CD4-positive, CD25-positive, alpha-beta regulatory T cell (primary cell): ENCODE measurements at regions not wholly inside any gene's neighbourhood (a gene's known extent, or its start where the extent isn't known, plus 50 kb on each side); places are given as distances from the start of the nearest gene placed in this dataset.
"Not testable (repeated sequence)": the region's sequence is repeated elsewhere in the genome, so short reads cannot be mapped to it uniquely, and the experiment has no call there.

ENCODE experiments used
- ATAC-seq, 2 donors: fragments of 150-1000 bp; cut with Tn5 transposase; one replicate each; pipeline ENCODE4 v1.10.0; 2021; ENCODE audit warnings: low read depth in 2 of 2, moderate number of reproducible peaks in 2 of 2, moderate library complexity in 1 of 2
- DNase-seq, 3 donors: peaks; one replicate each; pipeline versions ENCODE4 v3.0.0 to v3.0.0-alpha.2; 2012 to 2022; ENCODE audit warnings: mixed read lengths in 1 of 3
- H3K27ac ChIP-seq: one replicate; pipeline ENCODE4 v1.7.0; 2013; ENCODE audit warnings: mild to moderate bottlenecking, low read length; ENCODE audit not compliant: insufficient read depth, poor library complexity, severe bottlenecking
- H3K27me3 ChIP-seq: one replicate; pipeline ENCODE4 v1.7.0; 2013; ENCODE audit warnings: low read length; ENCODE audit not compliant: control insufficient read depth, insufficient read depth
- H3K36me3 ChIP-seq: one replicate; pipeline ENCODE4 v1.7.0; 2013; ENCODE audit warnings: mild to moderate bottlenecking, low read length, moderate library complexity; ENCODE audit not compliant: control insufficient read depth, insufficient read depth
- H3K4me1 ChIP-seq: 2 replicates; pipeline ENCODE4 v1.7.0; 2013; ENCODE audit warnings: mild to moderate bottlenecking, low read length; ENCODE audit not compliant: insufficient read depth, control insufficient read depth, poor library complexity, severe bottlenecking
- H3K4me3 ChIP-seq: one replicate; pipeline ENCODE4 v1.7.0; 2013; ENCODE audit warnings: low read depth, mild to moderate bottlenecking, low read length, moderate library complexity
- H3K9me3 ChIP-seq, 2 experiments: 1 replicate in 1 of 2; 2 replicates in 1 of 2; pipeline ENCODE4 v1.7.0; 2013; ENCODE audit warnings: low read length in 2 of 2, mild to moderate bottlenecking in 1 of 2, moderate library complexity in 1 of 2; ENCODE audit not compliant: control insufficient read depth in 2 of 2
- H3K27ac Mint-ChIP-seq, 3 donors: one replicate each; pipeline ENCODE4 v1.8.0; 2020 to 2022; ENCODE audit warnings: mild to moderate bottlenecking in 3 of 3, mixed read lengths in 3 of 3, moderate library complexity in 2 of 3
- H3K27me3 Mint-ChIP-seq: one replicate; pipeline ENCODE4 v1.8.0; 2022; ENCODE audit warnings: mild to moderate bottlenecking, mixed read lengths
- H3K36me3 Mint-ChIP-seq: one replicate; pipeline ENCODE4 v1.8.0; 2020; ENCODE audit warnings: mixed read lengths
- H3K4me1 Mint-ChIP-seq, 4 donors: one replicate each; pipeline ENCODE4 v1.8.0; 2020 to 2022; ENCODE audit warnings: mixed read lengths in 4 of 4, mild to moderate bottlenecking in 1 of 4
- H3K4me3 Mint-ChIP-seq, 4 donors: one replicate each; pipeline ENCODE4 v1.8.0; 2020 to 2022; ENCODE audit warnings: mild to moderate bottlenecking in 4 of 4, mixed read lengths in 4 of 4, moderate library complexity in 3 of 4
- H3K9me3 Mint-ChIP-seq, 7 donors: one replicate each; pipeline ENCODE4 v1.8.0; 2020 to 2022; ENCODE audit warnings: mixed read lengths in 7 of 7, mild to moderate bottlenecking in 3 of 7, moderate library complexity in 2 of 7

DNA sequence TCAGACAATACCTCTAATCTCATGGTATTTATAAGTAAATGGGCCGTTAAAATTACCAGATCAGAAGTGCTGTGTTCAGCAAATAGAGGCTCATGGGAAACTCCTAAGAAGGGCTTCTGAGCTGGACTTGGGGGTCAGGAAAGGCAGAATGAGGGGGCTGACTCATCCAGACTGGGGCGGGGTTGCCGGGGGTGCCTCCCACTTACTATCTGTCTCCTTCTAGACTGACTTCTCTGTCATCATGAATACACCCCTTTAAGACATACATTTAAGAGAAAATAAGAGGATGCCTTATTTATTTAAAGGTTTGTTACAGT is 96.0 kb upstream of the ERRFI1 start:
- H3K4me1 Mint-ChIP-seq: peaks cover 4 to 20% (median 6%) of the 10 kb centered on the region in 4 donors

DNA sequence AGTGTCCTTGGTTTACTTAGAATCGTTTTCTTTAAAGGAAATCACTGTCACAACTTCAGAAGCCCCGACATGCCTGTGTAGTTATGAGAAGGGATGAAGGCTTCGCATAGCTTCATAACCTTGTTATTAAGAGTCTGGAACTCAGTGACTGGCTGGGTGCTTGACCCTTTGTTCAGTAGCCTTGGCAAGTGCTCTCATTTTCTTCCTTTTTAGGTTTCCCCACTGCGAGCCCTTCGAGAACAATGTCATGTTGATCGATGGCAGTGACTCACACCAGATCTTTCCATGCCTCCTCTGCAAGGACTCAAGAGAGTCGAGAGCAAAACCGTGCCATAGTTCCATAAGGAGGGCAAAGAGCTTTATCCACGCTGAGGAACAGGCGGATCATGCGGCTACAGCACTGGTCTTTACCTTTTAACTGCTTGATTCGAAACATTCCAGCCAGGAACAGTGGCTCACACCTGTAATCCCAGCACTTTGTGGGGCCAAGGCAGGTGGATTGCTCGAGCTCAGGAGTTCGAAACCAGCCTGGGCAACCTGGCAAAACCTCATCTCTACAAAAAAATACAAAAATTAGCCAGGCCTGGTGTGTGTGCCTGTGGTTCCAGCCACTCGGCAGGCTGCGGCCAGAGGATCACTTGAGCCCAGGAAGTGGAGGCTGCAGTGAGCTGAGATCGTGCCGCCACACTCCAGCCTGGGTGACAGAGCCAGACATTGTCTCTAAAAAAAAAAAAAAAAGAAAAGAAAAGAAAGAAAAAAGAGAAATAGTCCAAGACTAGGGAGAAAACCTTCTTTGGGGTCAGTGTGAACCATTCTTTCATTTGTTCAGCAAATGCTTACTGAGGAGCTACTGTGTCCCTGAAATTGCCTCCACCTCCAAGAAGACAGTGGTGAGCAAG is 95.4 kb upstream of the ERRFI1 start:
- no peak overlapping the region for H3K4me3 ChIP-seq
- peak overlapping the region in 2 of 4 donors; percentile 54 to 56 for H3K4me3 Mint-ChIP-seq

More for the DNA sequence above, 96.0 kb upstream of the ERRFI1 start:
- H3K4me3 ChIP-seq: no peak overlapping the region
- Mint-ChIP-seq H3K4me3 (no peak overlapping the region), H3K27me3 (no peaks in the 10 kb centered on the region), H3K36me3 (peaks cover 3% of the 10 kb centered on the region), H3K9me3 (peaks cover 0 to 4% (median 0%) of the 10 kb centered on the region in 7 donors), H3K27ac (peak overlapping the region in 2 of 3 donors; percentile 10 to 73)
- H3K36me3 ChIP-seq: no peaks in the 10 kb centered on the region
- DNase-seq: no peak
- H3K27ac ChIP-seq: no peak overlapping the region
- H3K4me1 ChIP-seq: no peaks in the 10 kb centered on the region
- ATAC-seq: no peak
- H3K27me3 ChIP-seq: no peaks in the 10 kb centered on the region
- no peaks in the 10 kb centered on the region for H3K9me3 ChIP-seq

DNA sequence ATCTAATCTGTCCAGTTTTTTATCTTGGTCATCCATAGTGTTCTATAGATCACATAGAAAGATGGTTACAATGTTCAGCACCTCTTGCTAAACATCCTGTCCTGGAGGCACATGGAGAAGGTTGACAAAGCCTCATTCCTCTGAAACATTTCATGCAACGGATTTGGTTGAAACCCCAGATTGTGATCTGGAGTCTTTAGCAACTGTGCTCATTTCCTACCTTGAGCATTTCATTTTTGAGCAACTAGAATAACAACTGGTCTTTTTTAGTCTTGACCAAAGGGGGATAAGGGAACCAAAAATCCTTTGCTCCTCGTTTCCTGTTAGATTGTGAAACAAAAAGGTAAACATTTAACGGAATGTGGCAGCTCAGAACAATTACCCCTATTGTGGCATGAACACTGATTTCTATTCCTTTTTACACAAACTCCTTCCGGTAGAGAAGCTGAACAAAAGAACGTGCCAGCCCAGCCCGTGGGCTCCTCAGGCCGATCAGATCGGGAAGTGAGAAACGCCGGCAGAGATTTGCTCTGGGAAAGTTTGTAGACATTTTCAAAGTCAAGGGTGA is 94.7 kb upstream of the ERRFI1 start:
- Mint-ChIP-seq H3K9me3 (peaks cover 0 to 3% (median 0%) of the 10 kb centered on the region in 7 donors), H3K27me3 (no peaks in the 10 kb centered on the region), H3K4me1 (peaks cover 4 to 15% (median 6%) of the 10 kb centered on the region in 4 donors), H3K4me3 (peak overlapping the region in 2 of 4 donors; percentile 54 to 56), H3K27ac (peak overlapping the region in 2 of 3 donors; percentile 90 to 92), H3K36me3 (peaks cover 3% of the 10 kb centered on the region)
- Histone ChIP-seq H3K4me1 (no peaks in the 10 kb centered on the region), H3K27ac (no peak overlapping the region), H3K36me3 (no peaks in the 10 kb centered on the region), H3K9me3 (no peaks in the 10 kb centered on the region), H3K4me3 (no peak overlapping the region), H3K27me3 (no peaks in the 10 kb centered on the region)
- ATAC-seq (no peak), DNase-seq (no peak)

More for the DNA sequence above, 95.4 kb upstream of the ERRFI1 start:
- DNase-seq (no peak), ATAC-seq (no peak)
- peaks cover 0 to 3% (median 0%) of the 10 kb centered on the region in 7 donors for H3K9me3 Mint-ChIP-seq
- Histone ChIP-seq H3K27me3 (no peaks in the 10 kb centered on the region), H3K27ac (no peak overlapping the region), H3K36me3 (no peaks in the 10 kb centered on the region), H3K4me1 (no peaks in the 10 kb centered on the region), H3K9me3 (no peaks in the 10 kb centered on the region)
- H3K36me3 Mint-ChIP-seq: peaks cover 3% of the 10 kb centered on the region
- no peaks in the 10 kb centered on the region for H3K27me3 Mint-ChIP-seq
- peak overlapping the region; percentile 40 to 92 (median 90) for H3K27ac Mint-ChIP-seq
- H3K4me1 Mint-ChIP-seq: peaks cover 4 to 15% (median 6%) of the 10 kb centered on the region in 4 donors

DNA sequence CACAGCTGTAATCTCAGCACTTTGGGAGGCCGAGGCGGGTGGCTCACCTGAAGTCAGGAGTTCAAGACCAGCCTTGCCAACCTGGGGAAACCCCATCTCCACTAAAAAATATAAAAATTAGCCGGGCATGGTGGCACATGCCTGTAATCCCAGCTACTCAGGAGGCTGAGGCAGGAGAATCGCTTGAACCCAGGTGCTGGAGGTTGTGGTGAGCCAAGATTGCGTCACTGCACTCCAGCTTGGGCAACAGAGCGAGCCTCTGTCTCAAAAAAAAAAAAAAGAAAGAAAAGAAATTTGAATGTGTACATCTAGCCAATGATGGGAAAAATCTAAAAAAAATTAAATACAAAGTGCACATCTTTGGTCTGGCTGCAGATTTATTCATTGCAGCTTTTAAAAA is 92.6 kb upstream of the ERRFI1 start:
- DNase-seq, H3K27me3 Mint-ChIP-seq, H3K4me3 ChIP-seq, H3K36me3 ChIP-seq, H3K27ac Mint-ChIP-seq, H3K4me3 Mint-ChIP-seq, H3K36me3 Mint-ChIP-seq, H3K9me3 ChIP-seq, H3K4me1 ChIP-seq, H3K27ac ChIP-seq, H3K9me3 Mint-ChIP-seq, H3K27me3 ChIP-seq, ATAC-seq: not testable (repeated sequence)
- peaks cover 7 to 26% (median 9%) of the 10 kb centered on the region in 4 donors for H3K4me1 Mint-ChIP-seq

DNA sequence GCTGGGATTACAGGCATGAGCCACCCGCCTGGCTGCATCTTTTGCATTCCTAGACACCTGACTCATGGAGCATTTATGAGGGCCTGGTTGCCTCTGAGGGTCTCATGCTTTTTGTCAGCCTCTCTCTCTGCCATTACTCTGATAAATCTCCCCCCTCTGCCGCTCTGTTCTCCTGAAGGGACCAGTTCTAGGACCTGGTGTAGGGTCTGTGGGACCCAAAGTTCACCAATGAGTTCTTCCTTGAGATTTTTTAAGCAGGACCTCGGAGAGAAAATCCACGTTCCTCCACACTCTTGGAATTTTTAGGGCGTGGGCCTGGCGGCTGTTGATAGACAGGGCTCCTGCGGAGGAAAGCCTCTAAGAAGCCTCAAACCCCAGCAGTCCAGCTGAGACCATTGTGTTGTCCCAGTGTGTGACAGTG is 91.9 kb upstream of the ERRFI1 start:
- Histone ChIP-seq H3K9me3 (no peaks in the 10 kb centered on the region), H3K4me1 (peaks cover 14% of the 10 kb centered on the region), H3K4me3 (no peak overlapping the region), H3K36me3 (no peaks in the 10 kb centered on the region), H3K27me3 (no peaks in the 10 kb centered on the region), H3K27ac (no peak overlapping the region)
- Mint-ChIP-seq H3K9me3 (peaks cover 0 to 3% (median 0%) of the 10 kb centered on the region in 7 donors), H3K27me3 (no peaks in the 10 kb centered on the region), H3K4me3 (no peak overlapping the region), H3K27ac (peak overlapping the region in 1 of 3 donors; percentile 38), H3K36me3 (no peaks in the 10 kb centered on the region), H3K4me1 (peaks cover 13 to 33% (median 15%) of the 10 kb centered on the region in 4 donors)
- DNase-seq: no peak
- no peak for ATAC-seq

DNA sequence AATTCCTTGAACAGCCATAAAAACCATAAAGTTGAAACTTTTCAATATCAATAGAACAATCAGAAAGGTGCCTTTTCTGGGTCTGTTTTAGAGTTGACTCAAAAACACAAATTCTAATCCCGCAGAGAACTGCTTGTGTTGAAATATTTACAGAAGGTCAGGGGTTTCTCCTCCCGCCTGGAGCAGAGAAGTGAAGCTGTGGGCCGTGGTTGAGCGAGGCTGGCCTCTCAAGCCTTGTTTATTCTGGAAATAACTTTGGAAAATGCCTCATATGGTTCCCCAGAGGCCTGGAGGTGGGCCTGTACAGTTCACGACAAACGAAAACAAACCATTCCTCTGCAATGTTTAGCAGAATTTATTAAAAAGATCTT is 90.8 kb upstream of the ERRFI1 start:
- Histone ChIP-seq H3K27me3 (no peaks in the 10 kb centered on the region), H3K4me1 (peaks cover 20% of the 10 kb centered on the region), H3K4me3 (no peak overlapping the region), H3K9me3 (no peaks in the 10 kb centered on the region), H3K27ac (no peak overlapping the region), H3K36me3 (no peaks in the 10 kb centered on the region)
- H3K36me3 Mint-ChIP-seq: no peaks in the 10 kb centered on the region
- no peaks in the 10 kb centered on the region for H3K9me3 Mint-ChIP-seq
- H3K27me3 Mint-ChIP-seq: no peaks in the 10 kb centered on the region
- DNase-seq: no peak
- H3K4me3 Mint-ChIP-seq: no peak overlapping the region
- H3K4me1 Mint-ChIP-seq: peaks cover 16 to 40% (median 18%) of the 10 kb centered on the region in 4 donors
- H3K27ac Mint-ChIP-seq: peak overlapping the region in 1 of 3 donors; percentile 52
- ATAC-seq: no peak

DNA sequence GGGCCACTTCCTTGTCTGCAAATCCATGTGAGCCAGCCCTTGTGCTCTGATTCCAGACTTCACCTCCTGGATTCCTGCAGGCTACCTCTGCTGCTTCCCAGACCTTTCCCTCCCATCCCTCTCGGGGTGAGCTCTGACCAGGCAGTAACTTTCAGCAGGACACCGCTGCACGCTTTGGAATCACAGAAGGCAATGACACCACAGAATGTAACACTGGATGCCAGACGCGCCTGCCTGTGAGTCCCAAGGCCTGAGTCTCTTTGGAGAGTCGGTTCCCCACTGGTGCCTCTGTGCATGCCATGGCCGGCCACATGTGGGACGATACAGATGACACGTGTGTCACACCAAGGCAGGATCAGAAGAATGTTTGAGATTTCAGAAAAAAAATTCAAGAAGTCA is 89.7 kb upstream of the ERRFI1 start:
- no peaks in the 10 kb centered on the region for H3K27me3 Mint-ChIP-seq
- DNase-seq (no peak), ATAC-seq (no peak)
- H3K36me3 ChIP-seq: no peaks in the 10 kb centered on the region
- no peaks in the 10 kb centered on the region for H3K9me3 ChIP-seq
- H3K4me3 ChIP-seq: no peak overlapping the region
- no peak overlapping the region for H3K4me3 Mint-ChIP-seq
- no peaks in the 10 kb centered on the region for H3K9me3 Mint-ChIP-seq
- no peaks in the 10 kb centered on the region for H3K36me3 Mint-ChIP-seq
- peaks cover 13 to 34% (median 15%) of the 10 kb centered on the region in 4 donors for H3K4me1 Mint-ChIP-seq
- peak overlapping the region; percentile 56 to 80 (median 73) for H3K27ac Mint-ChIP-seq
- no peak overlapping the region for H3K27ac ChIP-seq
- H3K4me1 ChIP-seq: peaks cover 20% of the 10 kb centered on the region
- no peaks in the 10 kb centered on the region for H3K27me3 ChIP-seq
